ENCODE measurements at regions not wholly inside any gene's neighbourhood (a gene's known extent, or its start where the extent isn't known, plus 50 kb on each side); places are given as distances from the start of the nearest gene placed in this dataset.

DNA sequence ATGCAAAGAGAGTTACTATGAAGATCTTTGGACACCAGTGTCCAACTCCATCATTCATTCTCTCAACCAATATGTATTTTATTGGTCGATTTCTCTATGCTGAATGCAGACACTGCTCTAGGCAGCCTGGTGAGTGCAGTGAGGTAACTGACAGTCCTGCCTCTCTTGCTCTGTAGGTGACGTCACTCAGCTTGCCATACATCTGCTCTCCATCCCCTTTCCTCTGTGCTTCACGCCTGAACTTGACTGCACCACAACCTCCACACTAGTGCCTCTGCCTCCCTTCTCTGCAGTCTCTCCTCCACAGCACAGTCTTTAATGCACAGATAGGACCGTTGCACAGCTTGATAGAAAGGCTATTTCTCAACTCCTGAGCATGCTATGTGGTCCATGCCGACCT, 344.9 kb upstream of the NOCT start:
- H3K27me3 Mint-ChIP-seq: peaks cover 3 to 8% of the 10 kb centered on the region in 2 donors
- H3K27ac ChIP-seq (ENCODE audit: low read length): no peak overlapping the region
- no peaks in the 10 kb centered on the region for H3K27me3 ChIP-seq (replicated peaks in 1 of 2; ENCODE audit: control insufficient read depth in 2 of 2, extremely low read depth in 1 of 2, insufficient read depth in 2 of 2, low read length in 1 of 2)
- H3K9me3 Mint-ChIP-seq: no peaks in the 10 kb centered on the region
- no peaks in the 10 kb centered on the region for H3K36me3 ChIP-seq (ENCODE audit: control insufficient read depth in 2 of 2, extremely low read depth in 1 of 2, insufficient read depth in 1 of 2, low read length in 1 of 2)
- H3K4me1 ChIP-seq (ENCODE audit: control insufficient read depth in 1 of 2, extremely low read depth in 1 of 2, insufficient read depth in 2 of 2, low read length in 2 of 2): no peaks in the 10 kb centered on the region
- H3K27ac Mint-ChIP-seq: no peak overlapping the region
- no peak overlapping the region for H3K4me3 ChIP-seq (ENCODE audit: control insufficient read depth in 1 of 2, extremely low read depth in 1 of 2, low read length in 1 of 2)
- H3K4me1 Mint-ChIP-seq: no peaks in the 10 kb centered on the region
- DNase-seq: no peak
- POLR2A ChIA-PET: interaction anchor here in 1 of 2 donors (0.7 kb wide), 1 partner anchor 1762 kb away, joined by 3 read pairs; no protein-coding TSS in a partner anchor
- ATAC-seq (replicated peaks in 1 of 4): no peak
- WGBS (ENCODE audit: insufficient coverage): 68% methylated on average over 5 of the region's 5 CpGs
- no peak overlapping the region for H3K4me3 Mint-ChIP-seq
- H3K36me3 Mint-ChIP-seq: no peaks in the 10 kb centered on the region
- CTCF ChIA-PET: no interaction called here
- H3K9me3 ChIP-seq: no peaks in the 10 kb centered on the region

DNA sequence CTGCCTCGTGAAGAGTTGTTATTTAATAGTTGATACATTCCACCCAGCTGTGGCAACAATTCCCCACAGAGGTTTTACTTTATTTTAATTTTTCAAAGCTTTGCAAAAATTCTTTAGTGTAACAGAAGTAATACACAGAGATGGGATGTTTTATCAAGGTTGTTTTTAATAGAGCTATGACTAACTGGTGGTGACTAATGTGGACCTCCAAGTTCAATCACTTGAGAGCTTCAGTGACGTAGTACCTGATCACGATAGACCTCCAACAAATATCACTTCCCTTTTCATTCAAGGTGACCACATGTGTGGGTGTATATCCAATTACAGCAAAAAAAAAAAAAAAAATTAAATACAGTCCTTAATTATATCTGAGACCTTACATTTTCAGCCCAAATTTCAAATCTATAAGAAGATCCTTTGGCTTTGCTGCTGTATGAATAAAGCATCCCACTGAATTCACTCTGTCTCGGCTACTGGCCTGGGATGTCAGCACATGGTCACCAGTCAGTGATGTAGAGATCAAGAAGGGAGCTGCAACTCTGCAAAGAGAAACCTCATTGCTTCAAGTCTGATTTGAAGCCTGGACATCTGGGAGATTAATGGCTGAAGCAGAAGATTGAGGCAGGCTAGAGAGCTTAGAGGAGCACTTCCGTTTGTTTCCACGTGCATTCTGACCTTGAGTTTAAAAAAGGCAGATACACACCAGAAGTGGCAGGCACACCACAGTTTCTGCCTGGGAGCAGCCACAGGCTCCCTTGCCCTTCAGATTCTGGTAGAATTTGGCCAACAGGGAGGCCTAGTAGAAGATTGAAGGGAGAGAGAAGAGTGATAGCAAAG, 345.9 kb upstream of the NOCT start:
- Histone ChIP-seq H3K4me1 (ENCODE audit: control insufficient read depth in 1 of 2, extremely low read depth in 1 of 2, insufficient read depth in 2 of 2, low read length in 2 of 2) (no peaks in the 10 kb centered on the region), H3K4me3 (ENCODE audit: control insufficient read depth in 1 of 2, extremely low read depth in 1 of 2, low read length in 1 of 2) (no peak overlapping the region), H3K9me3 (no peaks in the 10 kb centered on the region), H3K36me3 (ENCODE audit: control insufficient read depth in 2 of 2, extremely low read depth in 1 of 2, insufficient read depth in 1 of 2, low read length in 1 of 2) (no peaks in the 10 kb centered on the region), H3K27ac (ENCODE audit: low read length) (no peak overlapping the region), H3K27me3 (replicated peaks in 1 of 2; ENCODE audit: control insufficient read depth in 2 of 2, extremely low read depth in 1 of 2, insufficient read depth in 2 of 2, low read length in 1 of 2) (no peaks in the 10 kb centered on the region)
- WGBS (ENCODE audit: insufficient coverage): 95% methylated on average over 3 of the region's 6 CpGs
- ATAC-seq (replicated peaks in 1 of 4) (no peak), DNase-seq (no peak)
- ChIA-PET CTCF (no interaction called here), POLR2A (no interaction called here)
- H3K27ac Mint-ChIP-seq: no peak overlapping the region
- H3K9me3 Mint-ChIP-seq: no peaks in the 10 kb centered on the region
- no peak overlapping the region for H3K4me3 Mint-ChIP-seq
- H3K4me1 Mint-ChIP-seq: no peaks in the 10 kb centered on the region
- peaks cover 5 to 8% of the 10 kb centered on the region in 2 donors for H3K27me3 Mint-ChIP-seq
- no peaks in the 10 kb centered on the region for H3K36me3 Mint-ChIP-seq

DNA sequence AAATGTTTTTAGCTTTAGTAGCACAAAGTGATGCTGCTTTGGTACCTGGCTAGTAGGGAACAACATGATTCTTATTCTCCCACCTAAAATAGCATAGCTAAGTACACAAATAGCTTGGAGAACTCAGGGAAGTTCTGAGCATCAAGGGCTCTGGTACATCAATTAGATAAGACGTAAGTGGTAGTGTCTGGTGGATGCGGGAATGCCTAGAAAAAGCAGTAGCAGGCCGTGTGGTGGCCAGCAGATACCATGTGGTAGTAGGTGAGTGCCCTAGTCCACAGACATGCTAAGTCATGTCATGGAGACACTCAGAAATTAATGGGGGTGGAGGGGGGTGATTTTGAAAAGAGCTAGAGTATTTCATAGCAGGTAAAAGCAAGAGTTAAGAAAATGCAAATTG, 347.3 kb upstream of the NOCT start:
- H3K27ac ChIP-seq (ENCODE audit: low read length): no peak overlapping the region
- no peaks in the 10 kb centered on the region for H3K27me3 ChIP-seq (replicated peaks in 1 of 2; ENCODE audit: control insufficient read depth in 2 of 2, extremely low read depth in 1 of 2, insufficient read depth in 2 of 2, low read length in 1 of 2)
- Mint-ChIP-seq H3K9me3 (no peaks in the 10 kb centered on the region), H3K27ac (no peak overlapping the region), H3K4me1 (no peaks in the 10 kb centered on the region), H3K36me3 (no peaks in the 10 kb centered on the region), H3K27me3 (peaks cover 5 to 8% of the 10 kb centered on the region in 2 donors), H3K4me3 (no peak overlapping the region)
- H3K36me3 ChIP-seq (ENCODE audit: control insufficient read depth in 2 of 2, extremely low read depth in 1 of 2, insufficient read depth in 1 of 2, low read length in 1 of 2): no peaks in the 10 kb centered on the region
- 83% methylated on average over 3 of the region's 3 CpGs for WGBS (ENCODE audit: insufficient coverage)
- DNase-seq (no peak), ATAC-seq (replicated peaks in 1 of 4) (no peak)
- no peak overlapping the region for H3K4me3 ChIP-seq (ENCODE audit: control insufficient read depth in 1 of 2, extremely low read depth in 1 of 2, low read length in 1 of 2)
- no peaks in the 10 kb centered on the region for H3K4me1 ChIP-seq (ENCODE audit: control insufficient read depth in 1 of 2, extremely low read depth in 1 of 2, insufficient read depth in 2 of 2, low read length in 2 of 2)
- POLR2A ChIA-PET: no interaction called here
- no peaks in the 10 kb centered on the region for H3K9me3 ChIP-seq
- CTCF ChIA-PET: interaction anchor here in 1 of 2 donors (1.1 kb wide), 1 partner anchor 12 kb away, joined by 3 read pairs; no protein-coding TSS in a partner anchor

DNA sequence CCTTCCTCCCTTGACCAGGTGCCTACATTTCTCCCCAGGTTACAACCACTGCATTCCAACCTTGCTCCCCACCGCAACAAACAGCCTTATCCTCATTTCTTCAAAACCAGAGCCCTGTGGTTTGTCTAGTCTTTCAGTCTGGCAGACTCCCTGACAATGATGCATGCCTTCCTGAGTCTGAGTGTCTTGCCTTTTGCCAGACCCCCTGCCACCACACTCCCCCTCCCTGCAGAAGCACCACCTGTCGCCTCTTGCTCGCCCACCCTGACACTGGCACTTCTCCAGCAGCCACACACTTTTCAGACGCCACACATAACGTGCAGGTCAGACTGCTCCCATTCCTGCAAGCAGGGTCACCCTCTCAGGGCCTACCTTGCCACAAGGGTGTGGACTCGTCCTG, 349.2 kb upstream of the NOCT start:
- no peaks in the 10 kb centered on the region for H3K36me3 ChIP-seq (ENCODE audit: control insufficient read depth in 2 of 2, extremely low read depth in 1 of 2, insufficient read depth in 1 of 2, low read length in 1 of 2)
- no peak overlapping the region for H3K27ac ChIP-seq (ENCODE audit: low read length)
- POLR2A ChIA-PET: no interaction called here
- H3K4me1 ChIP-seq (ENCODE audit: control insufficient read depth in 1 of 2, extremely low read depth in 1 of 2, insufficient read depth in 2 of 2, low read length in 2 of 2): no peaks in the 10 kb centered on the region
- Mint-ChIP-seq H3K27ac (no peak overlapping the region), H3K36me3 (no peaks in the 10 kb centered on the region), H3K4me3 (no peak overlapping the region), H3K9me3 (no peaks in the 10 kb centered on the region), H3K4me1 (no peaks in the 10 kb centered on the region), H3K27me3 (peaks cover 5% of the 10 kb centered on the region in 2 donors)
- no peak overlapping the region for H3K4me3 ChIP-seq (ENCODE audit: control insufficient read depth in 1 of 2, extremely low read depth in 1 of 2, low read length in 1 of 2)
- 59% methylated on average over 5 of the region's 6 CpGs for WGBS (ENCODE audit: insufficient coverage)
- CTCF ChIA-PET: no interaction called here
- ATAC-seq (replicated peaks in 1 of 4) (no peak), DNase-seq (no peak)
- H3K27me3 ChIP-seq (replicated peaks in 1 of 2; ENCODE audit: control insufficient read depth in 2 of 2, extremely low read depth in 1 of 2, insufficient read depth in 2 of 2, low read length in 1 of 2): no peaks in the 10 kb centered on the region
- no peaks in the 10 kb centered on the region for H3K9me3 ChIP-seq

DNA sequence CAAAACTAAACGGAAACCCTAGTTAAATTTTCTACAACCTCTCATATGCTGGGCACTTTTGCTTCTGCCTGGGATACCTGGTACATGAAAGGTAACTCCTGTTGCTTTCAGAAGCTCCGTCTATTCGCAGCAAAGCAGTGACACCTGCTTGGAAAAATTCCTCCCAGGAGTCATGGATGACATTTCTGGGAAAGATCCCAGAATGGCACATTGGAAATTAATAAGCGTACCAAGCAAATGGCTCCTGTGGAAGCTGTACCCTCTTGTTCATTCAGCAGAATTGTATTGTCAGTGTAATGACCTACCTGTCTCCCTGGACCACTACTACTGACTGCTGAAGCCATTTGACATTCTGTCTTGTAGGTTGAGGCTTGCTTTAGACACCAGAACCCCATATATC, 349.7 kb upstream of the NOCT start:
- H3K27me3 ChIP-seq (replicated peaks in 1 of 2; ENCODE audit: control insufficient read depth in 2 of 2, extremely low read depth in 1 of 2, insufficient read depth in 2 of 2, low read length in 1 of 2): no peaks in the 10 kb centered on the region
- ATAC-seq (replicated peaks in 1 of 4) (no peak), DNase-seq (no peak)
- H3K27me3 Mint-ChIP-seq: peaks cover 5% of the 10 kb centered on the region in 2 donors
- no peaks in the 10 kb centered on the region for H3K36me3 Mint-ChIP-seq
- H3K9me3 ChIP-seq: no peaks in the 10 kb centered on the region
- 96% methylated on average over 4 of the region's 4 CpGs for WGBS (ENCODE audit: insufficient coverage)
- H3K4me1 Mint-ChIP-seq: no peaks in the 10 kb centered on the region
- no peaks in the 10 kb centered on the region for H3K9me3 Mint-ChIP-seq
- CTCF ChIA-PET: no interaction called here
- H3K27ac Mint-ChIP-seq: no peak overlapping the region
- no peaks in the 10 kb centered on the region for H3K4me1 ChIP-seq (ENCODE audit: control insufficient read depth in 1 of 2, extremely low read depth in 1 of 2, insufficient read depth in 2 of 2, low read length in 2 of 2)
- H3K4me3 Mint-ChIP-seq: no peak overlapping the region
- no peaks in the 10 kb centered on the region for H3K36me3 ChIP-seq (ENCODE audit: control insufficient read depth in 2 of 2, extremely low read depth in 1 of 2, insufficient read depth in 1 of 2, low read length in 1 of 2)
- POLR2A ChIA-PET: no interaction called here
- no peak overlapping the region for H3K27ac ChIP-seq (ENCODE audit: low read length)
- H3K4me3 ChIP-seq (ENCODE audit: control insufficient read depth in 1 of 2, extremely low read depth in 1 of 2, low read length in 1 of 2): no peak overlapping the region

DNA sequence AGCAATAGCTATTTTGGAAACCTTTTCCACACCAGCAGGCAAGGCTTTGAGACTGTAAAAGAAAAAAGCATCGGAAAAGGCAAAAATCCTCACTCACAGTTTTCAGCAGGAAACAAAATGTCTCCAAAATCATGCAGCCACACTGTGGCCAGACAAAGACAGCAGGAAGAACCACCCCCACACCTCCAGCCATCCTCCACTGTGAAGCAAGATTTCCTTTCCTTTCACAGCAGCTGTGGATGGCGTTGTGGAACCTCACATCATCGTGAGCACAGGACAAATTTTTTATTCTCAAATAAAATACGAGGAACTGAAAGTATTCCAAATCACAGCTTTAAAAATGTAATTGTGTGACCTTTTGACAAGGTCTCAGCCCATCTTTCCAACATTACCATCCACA, 351.7 kb upstream of the NOCT start:
- WGBS (ENCODE audit: insufficient coverage): 85% methylated on average over 1 of the region's 4 CpGs

More for the DNA sequence above, 351.7 kb upstream of the NOCT start:
- Histone ChIP-seq H3K4me3 (ENCODE audit: control insufficient read depth in 1 of 2, extremely low read depth in 1 of 2, low read length in 1 of 2) (no peak overlapping the region), H3K27me3 (replicated peaks in 1 of 2; ENCODE audit: control insufficient read depth in 2 of 2, extremely low read depth in 1 of 2, insufficient read depth in 2 of 2, low read length in 1 of 2) (peaks cover 0 to 8% of the 10 kb centered on the region in 2 experiments), H3K9me3 (no peaks in the 10 kb centered on the region), H3K27ac (ENCODE audit: low read length) (no peak overlapping the region), H3K4me1 (ENCODE audit: control insufficient read depth in 1 of 2, extremely low read depth in 1 of 2, insufficient read depth in 2 of 2, low read length in 2 of 2) (no peaks in the 10 kb centered on the region), H3K36me3 (ENCODE audit: control insufficient read depth in 2 of 2, extremely low read depth in 1 of 2, insufficient read depth in 1 of 2, low read length in 1 of 2) (no peaks in the 10 kb centered on the region)
- Mint-ChIP-seq H3K4me3 (no peak overlapping the region), H3K36me3 (no peaks in the 10 kb centered on the region), H3K9me3 (no peaks in the 10 kb centered on the region), H3K27me3 (peaks cover 8 to 12% of the 10 kb centered on the region in 2 donors), H3K4me1 (no peaks in the 10 kb centered on the region), H3K27ac (no peak overlapping the region)
- no peak for ATAC-seq (replicated peaks in 1 of 4)
- no peak for DNase-seq
- CTCF ChIA-PET: no interaction called here
- POLR2A ChIA-PET: no interaction called here

Data from T-cell (primary cell).